Fibroblast of peridontal ligament (primary cell): ENCODE measurements at regions not wholly inside any gene's neighbourhood (a gene's known extent, or its start where the extent isn't known, plus 50 kb on each side); places are given as distances from the start of the nearest gene placed in this dataset.
A peak's percentile ranks its signal among the peaks of the same experiment; 100 is the strongest.
"Not testable (repeated sequence)": the region's sequence is repeated elsewhere in the genome, so short reads cannot be mapped to it uniquely, and the experiment has no call there.

Source experiments
- DNase-seq: peaks from one replicate; pipeline ENCODE4 v3.0.0-alpha.2; 2010; ENCODE audit errors: extremely low read depth

GRCh38 chr4:179116011-179116410 is 1673.8 kb upstream of the AGA start:
- peak; percentile 19 for DNase-seq

- DNase-seq = no peak
Measured at GRCh38 chr4:179116581-179116980, 1674.3 kb upstream of the AGA start.

GRCh38 chr4:179123084-179123483 is 1680.8 kb upstream of the AGA start:
- DNase-seq = no peak

DNA sequence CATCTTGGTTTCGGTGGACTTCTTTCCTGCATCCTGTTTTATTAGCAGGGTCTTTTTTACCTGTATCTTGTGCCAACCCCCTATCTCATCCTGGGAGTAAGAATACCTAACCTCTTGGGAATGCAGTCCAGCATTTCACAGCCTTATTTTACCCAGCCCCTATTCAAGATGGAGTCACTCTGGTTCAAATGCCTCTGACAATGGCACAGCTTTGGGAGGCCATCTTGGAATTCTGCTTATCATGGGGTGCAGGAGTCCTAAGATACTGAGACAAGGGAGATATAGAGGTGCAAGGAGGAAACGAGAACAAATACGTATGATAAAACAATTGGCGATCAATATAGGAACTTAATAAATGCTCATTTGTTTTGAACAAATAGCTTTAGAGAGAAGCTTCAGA is 1682.2 kb upstream of the AGA start:
- DNase-seq = no peak

- no peak for DNase-seq
Measured at GRCh38 chr4:179124957-179125356, 1682.7 kb upstream of the AGA start.

- no peak for DNase-seq
Measured at GRCh38 chr4:179125870-179126269, 1683.6 kb upstream of the AGA start.

DNA sequence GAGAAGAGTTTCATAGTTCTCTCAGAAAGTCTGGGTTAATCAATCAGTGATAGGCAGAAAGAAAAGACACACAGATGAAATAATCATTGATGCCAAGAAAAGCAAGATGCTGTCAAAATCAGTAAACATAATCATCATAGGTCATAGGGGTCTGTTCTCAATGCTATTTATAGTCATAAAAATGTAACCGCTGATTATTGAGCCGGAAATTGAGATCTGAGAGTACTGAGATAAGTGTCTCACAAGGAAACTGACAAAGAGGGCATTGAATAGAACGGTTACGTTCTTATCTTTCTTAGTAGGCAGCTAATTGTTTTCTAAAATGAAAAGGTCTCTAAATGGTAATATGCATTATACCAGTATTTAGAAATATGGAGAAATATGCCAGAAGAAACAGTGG is 1686.1 kb upstream of the AGA start:
- DNase-seq = no peak

GRCh38 chr4:179130122-179130714 is 1688.0 kb upstream of the AGA start:
- DNase-seq = no peak

- no peak for DNase-seq
Measured at GRCh38 chr4:179145746-179146525, 1703.7 kb upstream of the AGA start.

- no peak for DNase-seq
Measured at GRCh38 chr4:179151770-179152169, 1709.5 kb upstream of the AGA start.

DNA sequence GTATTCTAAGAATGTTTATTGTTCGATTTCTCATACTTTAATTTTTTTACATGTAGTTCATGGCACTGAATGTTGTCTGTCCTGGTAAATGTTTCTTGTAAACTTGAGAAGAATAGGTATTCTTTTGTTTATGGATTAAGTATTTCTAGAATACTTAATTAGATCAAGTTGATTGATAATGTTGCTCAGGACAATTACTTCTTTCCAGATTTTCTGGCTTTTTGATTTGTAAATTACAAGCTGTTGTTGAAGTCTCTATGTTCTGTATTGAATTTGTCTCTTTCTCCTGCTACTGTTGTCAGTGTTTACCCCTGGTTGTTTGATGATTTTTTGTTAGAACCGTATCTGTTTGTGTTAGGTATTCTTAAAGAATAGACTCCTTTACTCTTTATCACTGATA is 1720.9 kb upstream of the AGA start:
- no peak for DNase-seq

DNA sequence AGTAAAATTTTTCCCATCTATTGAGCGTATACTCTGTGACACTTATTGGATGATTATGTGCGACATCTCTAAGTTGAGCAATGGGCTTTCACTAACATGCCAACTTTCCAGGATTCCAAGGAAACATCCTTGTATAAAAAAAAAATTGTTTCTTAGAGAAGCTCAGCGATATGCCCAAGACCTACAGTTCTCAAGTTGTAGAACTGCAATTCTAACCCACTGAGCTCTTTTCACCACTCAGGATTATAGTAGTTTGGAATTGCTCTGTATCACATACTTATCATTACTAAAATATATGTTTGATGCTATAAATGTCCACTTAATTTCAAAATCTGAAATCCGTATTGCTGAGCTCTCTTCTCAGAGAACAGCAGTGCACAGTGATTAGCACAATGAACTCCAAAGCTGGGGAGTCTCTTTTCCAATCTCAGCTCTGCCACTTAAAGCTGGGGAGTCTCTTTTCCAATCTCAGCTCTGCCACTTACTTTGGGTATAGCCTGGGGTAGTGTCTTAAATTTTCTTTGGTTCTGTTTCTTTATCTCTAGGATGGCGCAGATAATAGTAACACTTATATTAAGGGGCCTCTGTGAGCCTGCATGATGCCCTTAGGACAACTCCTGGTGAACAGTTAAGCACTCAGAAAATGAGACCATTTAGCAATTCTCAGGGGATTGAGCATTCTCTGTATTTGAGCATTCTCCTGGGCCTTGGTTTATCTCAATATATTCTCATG is 1722.2 kb upstream of the AGA start:
- DNase-seq = no peak

- DNase-seq = no peak
Measured at GRCh38 chr4:179165000-179165738, 1722.9 kb upstream of the AGA start.

DNA sequence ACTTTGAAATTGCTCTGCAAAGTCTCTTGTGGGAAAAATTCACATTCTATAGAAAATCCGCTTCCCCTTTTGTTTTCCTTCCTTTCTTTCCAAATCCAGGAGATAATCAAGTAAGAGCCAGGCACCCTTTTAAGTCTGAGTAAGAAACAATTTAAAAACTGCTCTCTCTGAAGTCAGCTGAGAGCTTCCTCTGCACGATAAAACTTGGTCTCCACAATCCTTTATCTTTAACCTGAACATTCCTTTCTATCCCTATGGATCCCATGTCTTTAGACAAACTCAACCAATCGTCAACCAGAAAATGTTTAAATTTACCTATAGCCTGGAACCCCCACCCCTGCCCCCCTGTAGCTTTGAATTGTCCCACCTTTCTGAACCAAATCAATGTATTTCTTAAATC is 1723.6 kb upstream of the AGA start:
- no peak for DNase-seq

DNA sequence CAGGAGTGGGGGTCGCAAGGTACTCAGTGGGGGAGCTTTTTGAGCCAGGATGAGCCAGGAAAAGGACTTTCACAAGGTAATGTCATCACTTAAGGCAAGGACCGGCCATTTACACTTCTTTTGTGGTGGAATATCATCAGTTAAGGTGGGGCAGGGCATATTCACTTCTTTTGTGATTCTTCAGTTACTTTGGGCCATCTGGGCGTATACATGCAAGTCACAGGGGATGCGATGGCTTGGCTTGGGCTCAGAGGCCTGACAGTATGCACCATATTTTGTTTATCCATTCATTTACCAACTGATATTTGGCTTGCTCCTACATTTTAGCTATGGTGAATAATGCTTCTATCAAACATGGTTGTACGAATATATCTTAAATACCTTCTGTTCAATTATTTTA is 1728.1 kb upstream of the AGA start:
- DNase-seq = not testable (repeated sequence)

- no peak for DNase-seq
Measured at GRCh38 chr4:179182741-179183140, 1740.5 kb upstream of the AGA start.

DNA sequence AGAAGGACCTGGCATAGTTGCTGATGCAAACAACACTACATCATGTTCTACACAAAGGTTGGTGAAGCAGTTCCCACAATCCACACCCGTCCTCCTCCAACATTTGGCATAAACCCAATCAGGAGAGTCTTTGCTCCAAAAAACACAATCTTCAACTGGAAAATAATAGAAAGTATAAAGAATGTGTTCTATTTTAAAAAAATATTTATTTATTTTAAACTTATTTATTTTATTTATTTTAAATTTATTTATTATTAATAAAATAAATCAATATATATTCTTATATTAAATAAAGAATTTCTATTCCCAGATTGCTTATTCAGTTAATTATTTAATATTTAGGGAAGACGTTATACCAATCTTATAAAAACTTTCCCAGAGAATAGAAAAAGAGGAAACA is 1753.7 kb upstream of the AGA start:
- DNase-seq = no peak

GRCh38 chr4:179196511-179196910 is 1754.3 kb upstream of the AGA start:
- no peak for DNase-seq

GRCh38 chr4:179200681-179201080 is 1758.4 kb upstream of the AGA start:
- DNase-seq = no peak

GRCh38 chr4:179225594-179225993 is 1783.4 kb upstream of the AGA start:
- DNase-seq = no peak

GRCh38 chr4:179248821-179249220 is 1806.6 kb upstream of the AGA start:
- DNase-seq = no peak

DNA sequence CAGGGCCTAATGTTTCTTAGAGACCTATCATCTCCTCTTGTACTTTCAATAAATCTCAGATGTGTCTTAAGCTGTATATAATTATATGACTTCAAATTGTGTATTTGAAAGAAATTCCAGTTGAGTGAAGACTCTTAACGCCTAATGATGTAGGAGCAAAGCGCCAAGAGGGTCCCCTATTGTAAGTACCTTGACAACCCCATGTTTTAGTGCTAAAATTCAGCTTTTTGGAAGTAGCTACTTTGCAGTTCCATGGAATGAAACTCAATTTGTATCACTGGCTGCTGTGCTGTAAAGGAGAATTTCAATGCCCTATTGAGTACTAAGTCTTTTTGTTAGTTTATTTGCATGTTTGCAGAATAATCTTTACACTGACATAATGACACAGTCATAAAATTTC is 1826.6 kb upstream of the AGA start:
- no peak for DNase-seq
